Chondrocyte (in vitro differentiated cells): ENCODE measurements at regions not wholly inside any gene's neighbourhood (a gene's known extent, or its start where the extent isn't known, plus 50 kb on each side); places are given as distances from the start of the nearest gene placed in this dataset.
"Not testable (repeated sequence)": the region's sequence is repeated elsewhere in the genome, so short reads cannot be mapped to it uniquely, and the experiment has no call there.

Experiments used
- DNase-seq: peaks from one replicate; pipeline ENCODE4 v3.0.0; 2021; ENCODE audit warnings: mixed read lengths, low spot score
- H3K27ac Mint-ChIP-seq: one replicate; pipeline ENCODE4 v1.8.0; 2021; ENCODE audit warnings: mild to moderate bottlenecking, moderate library complexity, mixed read lengths; ENCODE audit not compliant: unreplicated experiment
- H3K27me3 Mint-ChIP-seq: 2 replicates; pipeline ENCODE4 v1.8.0; 2021; ENCODE audit warnings: low read depth, mixed read lengths
- H3K36me3 Mint-ChIP-seq: 2 replicates; pipeline ENCODE4 v1.8.0; 2021; ENCODE audit warnings: low read depth, mixed read lengths
- H3K4me1 Mint-ChIP-seq: 2 replicates; pipeline ENCODE4 v1.8.0; 2021; ENCODE audit warnings: low read depth, mild to moderate bottlenecking, mixed read lengths
- H3K4me3 Mint-ChIP-seq: one replicate; pipeline ENCODE4 v1.8.0; 2021; ENCODE audit warnings: mild to moderate bottlenecking, moderate library complexity, mixed read lengths; ENCODE audit not compliant: unreplicated experiment
- H3K9me3 Mint-ChIP-seq: 2 replicates; pipeline ENCODE4 v1.8.0; 2021; ENCODE audit warnings: low read depth, mixed read lengths
- TF ChIP-seq, protein P1 (sequence below): fragments of 200-600 bp; sonication (generic); IDR thresholded peaks from 2 replicates; pipeline ENCODE4 v1.5.0; 2021; ENCODE audit warnings: antibody characterized with exemption, mild to moderate bottlenecking, moderate library complexity

DNA sequence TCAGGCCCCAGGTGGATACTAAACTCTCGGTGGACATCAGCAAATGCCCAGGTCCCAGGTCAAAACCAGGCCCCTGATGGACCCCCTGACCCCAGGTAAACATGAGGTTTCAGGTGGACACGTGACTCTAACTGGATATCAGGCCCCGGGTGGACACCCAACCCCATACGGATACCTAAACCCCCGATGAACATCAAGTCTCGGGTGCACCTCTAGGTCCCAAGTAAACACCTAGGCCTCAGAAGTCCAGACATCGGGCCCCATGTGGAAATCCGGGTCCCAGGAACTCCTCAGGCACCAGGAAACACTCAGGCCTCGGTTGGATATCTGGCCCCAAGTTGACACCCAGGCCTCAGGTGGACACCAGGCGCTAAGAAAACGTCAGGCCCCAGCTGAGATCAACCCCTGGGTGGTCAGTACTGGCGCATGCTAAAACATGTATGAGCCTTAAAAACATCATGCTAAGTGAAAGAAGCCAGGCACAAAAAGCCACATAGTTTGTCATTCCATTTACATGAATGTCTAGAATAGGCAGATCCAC, 54.4 kb upstream of the SEPTIN5 start:
- H3K27ac Mint-ChIP-seq, result peak overlapping the region; percentile 24
- H3K4me3 Mint-ChIP-seq, result no peak overlapping the region
- H3K27me3 Mint-ChIP-seq, result no peaks in the 10 kb centered on the region
- DNase-seq, result no peak
- no peaks in the 10 kb centered on the region for H3K36me3 Mint-ChIP-seq
- TF ChIP-seq, protein P1, sequence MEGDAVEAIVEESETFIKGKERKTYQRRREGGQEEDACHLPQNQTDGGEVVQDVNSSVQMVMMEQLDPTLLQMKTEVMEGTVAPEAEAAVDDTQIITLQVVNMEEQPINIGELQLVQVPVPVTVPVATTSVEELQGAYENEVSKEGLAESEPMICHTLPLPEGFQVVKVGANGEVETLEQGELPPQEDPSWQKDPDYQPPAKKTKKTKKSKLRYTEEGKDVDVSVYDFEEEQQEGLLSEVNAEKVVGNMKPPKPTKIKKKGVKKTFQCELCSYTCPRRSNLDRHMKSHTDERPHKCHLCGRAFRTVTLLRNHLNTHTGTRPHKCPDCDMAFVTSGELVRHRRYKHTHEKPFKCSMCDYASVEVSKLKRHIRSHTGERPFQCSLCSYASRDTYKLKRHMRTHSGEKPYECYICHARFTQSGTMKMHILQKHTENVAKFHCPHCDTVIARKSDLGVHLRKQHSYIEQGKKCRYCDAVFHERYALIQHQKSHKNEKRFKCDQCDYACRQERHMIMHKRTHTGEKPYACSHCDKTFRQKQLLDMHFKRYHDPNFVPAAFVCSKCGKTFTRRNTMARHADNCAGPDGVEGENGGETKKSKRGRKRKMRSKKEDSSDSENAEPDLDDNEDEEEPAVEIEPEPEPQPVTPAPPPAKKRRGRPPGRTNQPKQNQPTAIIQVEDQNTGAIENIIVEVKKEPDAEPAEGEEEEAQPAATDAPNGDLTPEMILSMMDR, result no peak
- peaks cover 41% of the 10 kb centered on the region for H3K4me1 Mint-ChIP-seq
- no peaks in the 10 kb centered on the region for H3K9me3 Mint-ChIP-seq

DNA sequence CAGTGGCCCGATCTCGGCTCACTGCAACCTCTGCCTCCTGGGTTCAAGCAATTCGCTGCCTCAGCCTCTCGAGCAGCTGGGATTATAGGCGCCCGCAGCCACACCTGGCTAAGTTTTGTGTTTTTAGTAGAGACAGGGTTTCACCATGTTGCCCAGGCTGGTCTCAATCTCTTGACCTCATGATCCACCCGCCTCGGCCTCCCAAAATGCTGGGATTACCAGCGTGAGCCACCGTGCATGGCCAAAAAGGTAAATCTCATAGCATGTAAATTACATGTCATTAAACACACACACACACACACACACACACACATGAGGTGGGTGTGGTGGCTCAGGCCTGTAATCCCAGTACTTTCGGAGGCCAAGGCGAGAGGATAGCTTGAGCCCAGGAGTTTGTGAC, 53.7 kb upstream of the SEPTIN5 start:
- H3K27me3 Mint-ChIP-seq, H3K36me3 Mint-ChIP-seq, DNase-seq: not testable (repeated sequence)

DNA sequence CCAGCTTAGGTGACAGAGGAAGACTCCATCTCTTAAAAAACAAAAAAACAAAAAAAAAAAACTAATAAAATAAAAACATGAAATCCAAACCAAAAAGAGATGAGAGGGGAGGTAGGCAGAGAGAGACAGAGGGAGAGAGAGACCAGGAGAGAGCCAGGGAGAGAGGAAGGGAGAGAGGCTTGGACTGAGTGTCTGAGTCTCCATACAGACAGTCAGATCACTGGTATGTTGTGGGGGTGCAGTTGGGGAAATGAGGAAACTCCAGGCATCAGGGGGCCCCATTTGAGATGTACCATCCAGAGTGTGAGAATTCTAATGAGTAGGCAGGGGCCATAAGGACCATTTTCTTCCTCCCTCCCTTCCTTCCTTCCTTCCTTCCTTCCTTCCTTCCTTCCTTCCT, 53.1 kb upstream of the SEPTIN5 start:
- DNase-seq, result no peak
- Mint-ChIP-seq H3K9me3 (no peaks in the 10 kb centered on the region), H3K27me3 (no peaks in the 10 kb centered on the region), H3K4me1 (peaks cover 54% of the 10 kb centered on the region), H3K4me3 (no peak overlapping the region), H3K27ac (peak overlapping the region; percentile 78), H3K36me3 (no peaks in the 10 kb centered on the region)
- TF ChIP-seq, protein P1, result no peak

More for the DNA sequence above, 53.7 kb upstream of the SEPTIN5 start:
- peaks cover 48% of the 10 kb centered on the region for H3K4me1 Mint-ChIP-seq
- H3K4me3 Mint-ChIP-seq, H3K27ac Mint-ChIP-seq, H3K9me3 Mint-ChIP-seq: not testable (repeated sequence)

DNA sequence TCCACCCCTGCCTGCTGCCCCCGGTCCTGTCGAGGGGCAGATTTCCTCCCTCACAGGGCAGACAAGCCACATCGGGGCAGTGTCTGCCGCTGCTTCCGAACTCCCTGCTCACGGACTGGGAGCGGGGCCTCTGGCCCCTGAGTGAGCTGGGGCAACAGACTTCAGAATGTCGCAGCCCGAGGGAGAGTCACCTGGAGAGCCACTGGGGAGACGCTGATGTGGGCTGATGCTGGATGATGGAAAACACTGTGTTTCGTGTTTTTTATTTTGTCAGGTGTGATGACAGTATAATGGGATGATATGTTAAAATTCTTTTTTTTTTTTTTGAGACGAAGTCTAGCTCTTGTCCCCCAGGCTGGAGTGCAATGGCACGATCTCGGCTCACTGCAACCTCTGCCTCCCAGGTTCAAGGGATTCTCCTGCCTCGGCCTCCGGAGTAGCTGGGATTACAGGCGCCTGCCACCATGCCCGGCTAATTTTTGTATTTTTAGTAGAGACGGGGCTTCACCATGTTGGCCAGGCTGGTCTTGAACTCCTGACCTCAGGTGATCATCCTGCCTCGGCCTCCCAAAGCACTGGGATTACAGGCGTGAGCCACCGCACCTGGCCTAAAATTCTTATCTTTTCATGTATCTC, 52.1 kb upstream of the SEPTIN5 start:
- H3K4me3 Mint-ChIP-seq, H3K36me3 Mint-ChIP-seq, DNase-seq, H3K27me3 Mint-ChIP-seq, H3K9me3 Mint-ChIP-seq: not testable (repeated sequence)
- peak overlapping the region; percentile 99 for H3K27ac Mint-ChIP-seq
- TF ChIP-seq, protein P1, result peak; percentile 25
- peaks cover 64% of the 10 kb centered on the region for H3K4me1 Mint-ChIP-seq

DNA sequence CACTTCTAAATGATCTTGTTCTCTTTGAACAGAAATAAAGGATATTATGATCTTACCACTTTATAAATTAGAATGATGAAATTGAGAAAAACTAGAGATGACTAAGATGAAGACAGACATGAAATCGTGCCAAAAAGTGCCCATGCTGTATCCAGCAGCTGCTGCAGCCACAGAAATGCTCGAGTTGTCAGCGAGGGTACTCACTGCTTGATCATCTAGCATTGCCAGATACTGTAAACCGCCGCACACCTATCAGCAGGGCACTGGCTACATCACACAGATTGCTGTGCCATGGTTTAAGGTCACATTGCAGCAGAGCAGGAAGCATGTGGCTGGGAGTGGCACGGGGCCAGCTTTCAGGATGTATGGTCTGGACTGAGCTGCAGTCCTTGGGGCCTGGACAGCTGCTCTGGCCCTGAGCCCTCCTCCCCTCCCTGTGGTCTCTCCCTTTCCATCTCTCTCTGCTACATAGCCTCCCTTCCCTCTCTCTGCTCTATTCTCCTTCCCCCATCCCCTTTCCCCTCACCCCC, 51.0 kb upstream of the SEPTIN5 start:
- no peak for DNase-seq
- H3K4me3 Mint-ChIP-seq, result peak overlapping the region; percentile 76
- no peaks in the 10 kb centered on the region for H3K9me3 Mint-ChIP-seq
- no peaks in the 10 kb centered on the region for H3K27me3 Mint-ChIP-seq
- TF ChIP-seq, protein P1, result peak; percentile 8
- H3K4me1 Mint-ChIP-seq, result peaks cover 76% of the 10 kb centered on the region
- H3K36me3 Mint-ChIP-seq, result no peaks in the 10 kb centered on the region
- peak overlapping the region; percentile 99 for H3K27ac Mint-ChIP-seq
